ENCODE measurements at regions not wholly inside any gene's neighbourhood (a gene's known extent, or its start where the extent isn't known, plus 50 kb on each side); places are given as distances from the start of the nearest gene placed in this dataset.

DNA sequence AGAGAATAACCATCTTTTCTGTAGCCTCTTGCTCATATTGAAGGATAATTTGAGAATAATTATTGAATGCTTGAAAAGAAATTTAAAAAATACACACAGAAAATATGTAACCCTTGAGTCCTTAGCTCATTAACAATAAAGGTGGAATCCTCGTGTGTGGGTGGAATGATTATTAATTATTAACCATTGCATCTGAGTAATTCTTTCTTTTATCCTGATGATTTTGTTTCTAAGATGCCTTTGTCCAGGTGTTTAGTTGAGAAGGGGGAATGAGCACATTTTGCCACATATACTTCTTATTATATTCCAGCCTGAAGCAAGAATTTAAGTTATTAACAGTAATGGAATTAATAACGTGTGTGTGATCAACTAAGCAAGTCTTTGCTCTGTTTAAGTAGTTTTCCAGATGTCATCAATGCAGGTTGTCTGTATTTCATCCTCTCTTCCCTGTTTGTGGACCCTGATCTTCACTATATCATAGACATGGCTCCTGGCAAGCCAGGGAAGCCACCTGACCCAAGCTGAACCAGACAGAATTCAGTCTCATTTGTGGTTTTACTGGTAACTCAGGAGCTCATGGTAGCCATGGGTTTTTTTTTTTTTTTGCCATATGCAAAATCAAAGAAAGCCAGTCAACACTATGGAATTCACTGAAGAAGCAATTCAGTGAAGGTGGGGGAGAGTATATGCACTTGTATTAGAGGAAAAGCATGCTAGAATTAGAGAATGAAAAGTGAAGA is 144.3 kb downstream of the KIF20B start:
- TF ChIP-seq, protein P1, sequence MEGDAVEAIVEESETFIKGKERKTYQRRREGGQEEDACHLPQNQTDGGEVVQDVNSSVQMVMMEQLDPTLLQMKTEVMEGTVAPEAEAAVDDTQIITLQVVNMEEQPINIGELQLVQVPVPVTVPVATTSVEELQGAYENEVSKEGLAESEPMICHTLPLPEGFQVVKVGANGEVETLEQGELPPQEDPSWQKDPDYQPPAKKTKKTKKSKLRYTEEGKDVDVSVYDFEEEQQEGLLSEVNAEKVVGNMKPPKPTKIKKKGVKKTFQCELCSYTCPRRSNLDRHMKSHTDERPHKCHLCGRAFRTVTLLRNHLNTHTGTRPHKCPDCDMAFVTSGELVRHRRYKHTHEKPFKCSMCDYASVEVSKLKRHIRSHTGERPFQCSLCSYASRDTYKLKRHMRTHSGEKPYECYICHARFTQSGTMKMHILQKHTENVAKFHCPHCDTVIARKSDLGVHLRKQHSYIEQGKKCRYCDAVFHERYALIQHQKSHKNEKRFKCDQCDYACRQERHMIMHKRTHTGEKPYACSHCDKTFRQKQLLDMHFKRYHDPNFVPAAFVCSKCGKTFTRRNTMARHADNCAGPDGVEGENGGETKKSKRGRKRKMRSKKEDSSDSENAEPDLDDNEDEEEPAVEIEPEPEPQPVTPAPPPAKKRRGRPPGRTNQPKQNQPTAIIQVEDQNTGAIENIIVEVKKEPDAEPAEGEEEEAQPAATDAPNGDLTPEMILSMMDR (IDR thresholded peaks at IDR 0.05; ENCODE audit: control insufficient read depth, insufficient read depth, low read depth, low read length, missing control alignments), result no peak
- no peak for DNase-seq (ENCODE audit: low read depth)
- no peak overlapping the region for H3K4me3 ChIP-seq (ENCODE audit: control insufficient read depth, low read depth, low read length)

DNA sequence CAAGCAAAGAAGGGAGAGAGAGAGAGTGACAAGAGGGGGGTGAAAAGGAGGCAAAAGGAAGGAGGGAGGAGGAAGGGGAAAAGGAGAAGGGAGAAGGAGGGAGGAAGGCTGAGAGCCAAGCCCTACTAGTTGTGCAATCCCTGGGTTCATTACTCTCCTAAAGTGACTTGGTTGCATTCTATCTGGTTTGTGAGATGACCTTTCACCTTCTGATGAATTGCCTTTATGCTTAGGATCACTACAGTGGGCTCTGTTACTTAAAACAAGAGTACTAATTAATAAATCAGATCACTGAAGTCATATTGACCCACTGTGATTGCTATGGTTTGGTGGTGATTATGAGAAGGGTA is 144.9 kb downstream of the KIF20B start:
- TF ChIP-seq, protein P1 (IDR thresholded peaks at IDR 0.05; ENCODE audit: control insufficient read depth, insufficient read depth, low read depth, low read length, missing control alignments), result no peak
- DNase-seq (ENCODE audit: low read depth), result no peak
- H3K4me3 ChIP-seq (ENCODE audit: control insufficient read depth, low read depth, low read length), result no peak overlapping the region

DNA sequence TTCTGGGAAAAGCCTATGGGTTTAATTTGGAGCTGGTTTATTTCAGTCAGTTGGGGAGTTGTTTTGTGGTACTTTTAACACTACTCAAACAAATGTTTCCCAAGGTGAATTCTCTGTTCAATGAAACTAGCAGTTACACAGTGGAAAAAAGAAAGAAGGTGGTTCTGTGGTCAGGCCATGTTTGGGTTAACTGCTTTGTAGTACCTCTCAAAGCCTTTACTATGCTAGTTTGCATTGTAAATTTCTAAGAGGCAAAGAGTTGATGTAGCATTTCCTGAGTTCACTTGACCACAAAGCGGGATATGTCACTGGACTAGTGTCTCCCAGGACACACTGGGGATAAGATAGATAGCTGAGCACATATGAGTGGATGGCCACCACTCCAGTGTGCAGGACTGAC is 145.4 kb downstream of the KIF20B start:
- TF ChIP-seq, protein P1 (IDR thresholded peaks at IDR 0.05; ENCODE audit: control insufficient read depth, insufficient read depth, low read depth, low read length, missing control alignments), result no peak
- no peak for DNase-seq (ENCODE audit: low read depth)
- H3K4me3 ChIP-seq (ENCODE audit: control insufficient read depth, low read depth, low read length), result no peak overlapping the region

DNA sequence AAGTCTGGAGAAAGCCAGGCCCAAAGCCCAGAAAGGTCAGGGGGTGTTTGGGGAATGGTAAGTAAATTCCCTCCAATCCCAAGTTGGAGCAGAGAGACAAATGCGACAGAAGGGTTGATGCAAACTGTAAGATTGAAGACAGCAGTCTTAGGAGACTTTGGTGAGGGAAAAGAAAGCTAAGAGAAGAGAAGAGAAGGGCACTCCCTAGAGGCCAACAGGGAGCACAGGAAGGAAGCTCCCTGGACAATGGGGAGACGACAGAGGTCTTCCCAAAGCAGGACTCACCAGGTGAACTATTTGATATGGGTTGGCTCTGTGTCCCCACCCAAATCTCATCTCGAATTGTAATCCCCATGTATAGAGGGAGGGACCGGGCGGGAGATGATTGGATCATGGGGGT is 151.5 kb downstream of the KIF20B start:
- TF ChIP-seq, protein P1 (IDR thresholded peaks at IDR 0.05; ENCODE audit: control insufficient read depth, insufficient read depth, low read depth, low read length, missing control alignments), result no peak
- no peak overlapping the region for H3K4me3 ChIP-seq (ENCODE audit: control insufficient read depth, low read depth, low read length)
- DNase-seq (ENCODE audit: low read depth), result no peak

DNA sequence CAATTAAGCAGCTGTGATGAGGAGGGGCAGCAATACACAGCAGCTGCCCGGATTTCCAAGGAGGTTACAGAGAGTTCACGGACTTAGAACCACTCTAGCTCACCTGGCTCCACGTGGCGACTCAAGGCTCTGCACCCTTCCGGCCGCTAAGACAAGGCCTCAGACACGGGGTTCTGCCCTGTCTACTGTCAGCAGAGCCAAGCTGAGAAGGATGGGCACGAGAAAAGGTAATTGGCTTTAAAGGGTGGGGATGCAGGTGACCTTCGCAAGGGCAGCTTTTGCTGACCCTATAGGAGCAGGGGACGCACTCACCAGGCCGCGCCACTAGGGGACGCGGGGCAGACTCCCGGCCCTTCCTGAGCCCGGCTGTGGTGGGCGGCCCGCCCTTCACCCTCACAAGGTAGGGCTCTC is 152.4 kb downstream of the KIF20B start:
- TF ChIP-seq, protein P1 (IDR thresholded peaks at IDR 0.05; ENCODE audit: control insufficient read depth, insufficient read depth, low read depth, low read length, missing control alignments), result no peak
- no peak for DNase-seq (ENCODE audit: low read depth)
- H3K4me3 ChIP-seq (ENCODE audit: control insufficient read depth, low read depth, low read length), result no peak overlapping the region

DNA sequence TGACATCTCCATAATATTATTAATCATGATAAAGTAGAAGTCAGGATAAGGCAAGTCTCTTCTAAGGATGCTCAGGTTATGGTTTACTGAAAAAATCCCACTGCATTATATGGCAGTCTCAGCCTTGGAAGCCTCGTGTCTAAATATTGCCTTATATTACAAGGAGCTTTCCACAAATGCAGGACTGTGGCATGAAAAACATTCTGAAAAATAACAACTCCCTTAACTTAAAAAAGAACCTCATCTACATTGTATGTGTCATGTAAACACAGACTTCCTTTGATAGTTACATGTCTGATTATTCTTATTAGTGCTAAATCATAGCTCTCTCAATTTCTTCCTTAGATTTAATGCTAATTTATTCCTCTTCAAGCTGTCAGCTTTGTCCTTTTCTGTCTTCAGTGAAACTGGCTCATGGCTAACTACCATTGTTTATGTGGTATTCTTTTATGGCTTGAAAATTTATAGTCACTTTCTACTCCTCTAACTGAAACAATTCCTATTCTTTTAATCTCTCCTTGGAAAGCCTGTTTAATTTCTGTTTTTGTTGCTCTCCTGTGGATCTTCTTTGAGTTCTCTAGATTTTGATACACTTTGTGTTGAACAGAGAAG is 156.1 kb downstream of the KIF20B start:
- H3K4me3 ChIP-seq (ENCODE audit: control insufficient read depth, low read depth, low read length), result no peak overlapping the region
- TF ChIP-seq, protein P1 (IDR thresholded peaks at IDR 0.05; ENCODE audit: control insufficient read depth, insufficient read depth, low read depth, low read length, missing control alignments), result no peak
- no peak for DNase-seq (ENCODE audit: low read depth)

All from AG09309 (cell line).